GM12878 (cell line): ENCODE measurements at regions not wholly inside any gene's neighbourhood (a gene's known extent, or its start where the extent isn't known, plus 50 kb on each side); places are given as distances from the start of the nearest gene placed in this dataset.

Source experiments
- ATAC-seq: fragments of 200-7000 bp; cut with Tn5 transposase; 3 replicates; pipeline ENCODE4 v1.9.1; 2020; ENCODE audit warnings: mild to moderate bottlenecking, moderate library complexity
- BruUV-seq: library from RNA; stranded (reverse); fragments of 400-500 nt; replicated peaks from 2 replicates; lab custom pipeline; 2021; lab: Mats Ljungman, UMichigan
- CTCF ChIA-PET: fragments of 300-600 bp; sonication (Branson Sonifier 250); formaldehyde crosslinking; extraction: SDS; loops from one replicate; lab custom pipeline; 2021; ENCODE audit warnings: inconsistent platforms; lab: Yijun Ruan, JAX
- POLR2A ChIA-PET: fragments of 350-600 bp; formaldehyde crosslinking; extraction: SDS; loops from one replicate; lab custom pipeline; 2021; ENCODE audit warnings: inconsistent platforms; lab: Charles Lee
- RAD21 ChIA-PET: fragments of 300-600 bp; sonication (Branson Sonifier 250); formaldehyde crosslinking; loops from one replicate; lab custom pipeline; 2023; ENCODE audit warnings: antibody characterized with exemption; ENCODE audit not compliant: unreplicated experiment; lab: Charles Lee
- SMC1A ChIA-PET: fragments of 300-600 bp; sonication (Branson Sonifier 250); formaldehyde crosslinking; loops from one replicate; lab custom pipeline; 2023; ENCODE audit not compliant: unreplicated experiment, uncharacterized antibody; lab: Charles Lee
- DNase-seq: peaks from one replicate; pipeline ENCODE4 v3.0.0-alpha.2; 2011; ENCODE audit warnings: low read depth, low spot score
- FAIRE-seq: peaks from 3 replicates; lab custom pipeline; 2011; peaks lifted over from hg19 to GRCh38; lab: Jason Lieb, UNC
- H2AFZ ChIP-seq: 2 replicates; pipeline ENCODE4 v1.6.0; 2011; ENCODE audit warnings: low read depth, low read length, control low read depth; ENCODE audit not compliant: control insufficient read depth
- H3K27ac ChIP-seq: 2 replicates; pipeline ENCODE4 v1.5.1; 2011; ENCODE audit warnings: control low read depth; ENCODE audit not compliant: control insufficient read depth, insufficient read depth
- H3K27me3 ChIP-seq, 2 experiments: replicated peaks in 1 of 2; 2 replicates each; pipeline versions ENCODE4 v1.6.0 to v1.6.1; 2011; ENCODE audit warnings: low read length in 1 of 2; ENCODE audit not compliant: control insufficient read depth in 2 of 2, insufficient read depth in 2 of 2
- H3K36me3 ChIP-seq, 2 experiments: 2 replicates each; pipeline ENCODE4 v1.5.1; 2011; ENCODE audit warnings: low read length in 1 of 2; ENCODE audit not compliant: control insufficient read depth in 2 of 2, insufficient read depth in 2 of 2
- H3K4me1 ChIP-seq: 2 replicates; pipeline ENCODE4 v1.6.1; 2011; ENCODE audit warnings: mild to moderate bottlenecking, low read length, moderate library complexity, mixed read lengths; ENCODE audit not compliant: control insufficient read depth, insufficient read depth
- H3K4me2 ChIP-seq: 2 replicates; pipeline ENCODE4 v1.6.0; 2011; ENCODE audit warnings: control low read depth; ENCODE audit not compliant: control insufficient read depth, insufficient read depth
- H3K4me3 ChIP-seq: fragments of 200-600 bp; sonication (generic); 2 replicates; pipeline ENCODE4 v1.5.1; 2016
- H3K79me2 ChIP-seq: 2 replicates; pipeline ENCODE4 v1.6.0; 2011; ENCODE audit warnings: low read length; ENCODE audit not compliant: control insufficient read depth, insufficient read depth
- H3K9ac ChIP-seq: 2 replicates; pipeline ENCODE4 v1.8.0; 2011; ENCODE audit warnings: low read length, control low read depth, mixed read lengths; ENCODE audit not compliant: control insufficient read depth, insufficient read depth
- H3K9me3 ChIP-seq: replicated peaks from 3 replicates; pipeline ENCODE4 v1.5.1; 2011; ENCODE audit warnings: mild to moderate bottlenecking, low read length; ENCODE audit not compliant: control insufficient read depth, insufficient read depth
- H4K20me1 ChIP-seq: 2 replicates; pipeline ENCODE4 v1.6.0; 2011; ENCODE audit not compliant: control insufficient read depth, insufficient read depth
- CREB1 ChIP-seq: IDR thresholded peaks from 2 replicates; pipeline ENCODE4 v1.6.1; 2012; ENCODE audit warnings: low read depth, mild to moderate bottlenecking, inconsistent platforms
- ETV6 ChIP-seq, 2 experiments: fragments of 450-650 bp in 1 of 2; IDR thresholded peaks in 1 of 2; conservative IDR thresholded peaks in 1 of 2; 2 replicates each; pipeline ENCODE4 v1.6.1; 2014; ENCODE audit warnings: antibody characterized with exemption in 1 of 2, borderline replicate concordance in 1 of 2, low read depth in 1 of 2, mild to moderate bottlenecking in 1 of 2, moderate library complexity in 1 of 2
- EZH2 ChIP-seq: IDR thresholded peaks from 2 replicates; pipeline ENCODE4 v1.6.1; 2012; ENCODE audit warnings: low read depth, mild to moderate bottlenecking, control low read depth, inconsistent platforms, low read length, borderline replicate concordance; ENCODE audit not compliant: control insufficient read depth
- FOXK2 ChIP-seq: fragments of 450-650 bp; IDR thresholded peaks from 2 replicates; pipeline ENCODE4 v1.6.1; 2017; ENCODE audit warnings: mild to moderate bottlenecking, moderate library complexity
- GABPA ChIP-seq: IDR thresholded peaks from 2 replicates; pipeline ENCODE4 v1.6.1; 2014; ENCODE audit warnings: antibody characterized with exemption, low read depth, mild to moderate bottlenecking, inconsistent platforms
- GATAD2B ChIP-seq: fragments of 450-650 bp; conservative IDR thresholded peaks from 2 replicates; pipeline ENCODE4 v1.6.1; 2017; ENCODE audit warnings: low read depth, mild to moderate bottlenecking, moderate library complexity
- HCFC1 ChIP-seq: fragments of 150-350 bp; IDR thresholded peaks from 2 replicates; pipeline ENCODE4 v1.6.1; 2014; ENCODE audit warnings: low read length
- IRF5 ChIP-seq: fragments of 450-650 bp; IDR thresholded peaks from 2 replicates; pipeline ENCODE4 v1.6.1; 2017; ENCODE audit warnings: borderline replicate concordance
- MYC ChIP-seq: IDR thresholded peaks from 2 replicates; pipeline ENCODE4 v1.6.1; 2011; ENCODE audit warnings: mild to moderate bottlenecking, low read length, moderate library complexity, inconsistent platforms; ENCODE audit not compliant: insufficient read depth, insufficient replicate concordance, insufficient read length, severe bottlenecking
- NR2C2 ChIP-seq: IDR thresholded peaks from 2 replicates; pipeline ENCODE4 v1.6.1; 2011; ENCODE audit warnings: borderline replicate concordance, low read depth; ENCODE audit not compliant: control insufficient read depth, insufficient read length
- PML ChIP-seq: IDR thresholded peaks from 2 replicates; pipeline ENCODE4 v1.6.1; 2012; ENCODE audit warnings: low read length, inconsistent platforms
- POLR2A ChIP-seq: IDR thresholded peaks from 2 replicates; pipeline ENCODE4 v1.6.1; 2011; ENCODE audit warnings: low read depth, mild to moderate bottlenecking, low read length
- RBBP5 ChIP-seq: fragments of 200-600 bp; sonication (generic); conservative IDR thresholded peaks from 2 replicates; pipeline ENCODE4 v1.6.1; 2016
- RUNX3 ChIP-seq: IDR thresholded peaks from 2 replicates; pipeline ENCODE4 v1.6.1; 2012; ENCODE audit warnings: low read length, inconsistent platforms
- SIN3A ChIP-seq: IDR thresholded peaks from 2 replicates; pipeline ENCODE4 v1.6.1; 2012; ENCODE audit warnings: low read depth, low read length, improper control_type of control experiment
- SMAD5 ChIP-seq: IDR thresholded peaks from 2 replicates; pipeline ENCODE4 v1.6.1; 2016; ENCODE audit warnings: antibody characterized with exemption, low read depth
- TARDBP ChIP-seq: IDR thresholded peaks from 2 replicates; pipeline ENCODE4 v1.6.1; 2016; ENCODE audit warnings: borderline replicate concordance
- TCF7 ChIP-seq: IDR thresholded peaks from 2 replicates; pipeline ENCODE4 v1.6.1; 2014; ENCODE audit warnings: antibody characterized with exemption, borderline replicate concordance
- YY1 ChIP-seq: IDR thresholded peaks from 2 replicates; pipeline ENCODE4 v1.6.1; 2011; ENCODE audit warnings: low read depth, mild to moderate bottlenecking, low read length
- ZNF24 ChIP-seq: fragments of 450-650 bp; IDR thresholded peaks from 2 replicates; pipeline ENCODE4 v1.6.1; 2017; ENCODE audit warnings: antibody characterized with exemption, mild to moderate bottlenecking
- WGBS: methylation state at CpG from one replicate; pipeline ENCODE4 v1.1.6; 2016; ENCODE audit warnings: low lambda C conversion rate; ENCODE audit not compliant: insufficient replicate concordance, insufficient coverage; ENCODE audit errors: missing lambda C conversion rate; 5-methylcytosine and 5-hydroxymethylcytosine counted together
- in situ Hi-C: fragments of 300-500 bp; cut with MboI; formaldehyde crosslinking; loops from 9 replicates; pipeline ENCODE4 v1.14.3; 2018; ENCODE audit warnings: mixed read lengths
- intact Hi-C: fragments of 100-400 bp; cut with micrococcal nuclease; formaldehyde crosslinking; loops from one replicate; pipeline ENCODE4 v1.14.2; 2022; ENCODE audit not compliant: unreplicated experiment

- in situ Hi-C loops = no loop called here
- ChIA-PET RAD21 (no interaction called here), POLR2A (no interaction called here), SMC1A (no interaction called here), CTCF (no interaction called here)
- H3K4me3 ChIP-seq = no peak overlapping the region
- H3K36me3 ChIP-seq = no peaks in the 10 kb centered on the region
- no peak overlapping the region for H3K27ac ChIP-seq
- no peak overlapping the region for H3K4me2 ChIP-seq
- ATAC-seq = no peak
- no peak overlapping the region for H2AFZ ChIP-seq
- H3K9ac ChIP-seq = no peak overlapping the region
- no peaks in the 10 kb centered on the region for H3K27me3 ChIP-seq
- no peaks in the 10 kb centered on the region for H4K20me1 ChIP-seq
- no peak for FAIRE-seq
- 19% methylated on average over 3 of the region's 3 CpGs for WGBS
- no peaks in the 10 kb centered on the region for H3K9me3 ChIP-seq
- no peaks in the 10 kb centered on the region for H3K79me2 ChIP-seq
- no peak for DNase-seq
- TF ChIP-seq GABPA (no peak), EZH2 (no peak), GATAD2B (no peak), POLR2A (no peak), TARDBP (no peak), TCF7 (no peak), FOXK2 (no peak), ETV6 (conservative IDR thresholded peaks at IDR 0.05 in 1 of 2, IDR thresholded peaks at IDR 0.05 in 1 of 2; ENCODE audit: borderline replicate concordance in 1 of 2, low read depth in 1 of 2) (no peak), ZNF24 (no peak), CREB1 (no peak), HCFC1 (no peak), RUNX3 (no peak), SIN3A (no peak), IRF5 (no peak), PML (no peak), SMAD5 (no peak), YY1 (no peak), RBBP5 (no peak), NR2C2 (no peak), MYC (no peak)
- no TSS peak for BruUV-seq
- intact Hi-C loops = no loop called here
- H3K4me1 ChIP-seq = no peaks in the 10 kb centered on the region
Measured at GRCh38 chr2:185082749-185083148, 484.4 kb downstream of the ZNF804A start.
